ENCODE measurements at regions not wholly inside any gene's neighbourhood (a gene's known extent, or its start where the extent isn't known, plus 50 kb on each side); places are given as distances from the start of the nearest gene placed in this dataset.

DNA sequence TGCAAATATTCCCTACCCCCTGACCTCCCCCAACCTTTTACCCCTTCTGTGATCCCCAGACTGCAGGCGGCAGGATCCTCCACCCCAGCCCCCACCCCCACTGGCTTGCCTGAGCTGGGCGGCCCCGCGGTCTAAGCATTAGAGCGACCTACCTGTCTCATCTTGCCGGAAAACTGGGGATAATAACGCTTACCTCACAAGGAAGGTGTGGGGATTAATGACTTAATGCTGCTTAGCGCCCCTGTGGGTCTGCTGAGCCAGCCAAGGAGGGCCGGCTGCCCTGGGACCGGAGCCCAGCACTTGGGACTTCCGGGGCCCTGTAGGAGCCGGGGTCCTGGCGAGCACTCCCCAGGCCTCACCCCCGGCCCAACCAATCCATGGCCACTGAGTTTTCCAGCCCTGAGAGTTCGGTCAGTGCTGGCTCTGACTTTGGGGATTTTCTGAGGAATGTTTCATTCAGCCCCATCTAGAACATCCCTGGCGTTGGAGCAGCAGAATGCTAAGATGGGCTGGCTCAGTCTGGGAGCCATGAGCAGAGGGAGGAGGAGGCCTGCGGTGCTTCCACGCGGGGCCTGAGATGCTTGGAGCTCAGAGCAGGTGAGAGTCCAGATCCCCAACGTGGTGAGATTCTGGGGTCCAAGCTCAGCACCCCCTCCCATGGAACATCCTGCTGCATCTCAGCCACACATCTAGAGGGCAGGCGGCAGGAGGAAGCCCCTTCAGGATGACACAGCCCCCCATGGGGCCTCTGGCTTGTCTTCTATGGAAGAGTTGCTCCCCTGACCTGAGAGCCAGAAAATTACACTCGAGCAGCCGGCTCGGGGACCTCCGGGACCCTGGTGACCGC lies 97.9 kb downstream of the RIPK4 start:
- intact Hi-C loops (cut with DNase I) = no loop called here
- TF ChIP-seq, protein P1, sequence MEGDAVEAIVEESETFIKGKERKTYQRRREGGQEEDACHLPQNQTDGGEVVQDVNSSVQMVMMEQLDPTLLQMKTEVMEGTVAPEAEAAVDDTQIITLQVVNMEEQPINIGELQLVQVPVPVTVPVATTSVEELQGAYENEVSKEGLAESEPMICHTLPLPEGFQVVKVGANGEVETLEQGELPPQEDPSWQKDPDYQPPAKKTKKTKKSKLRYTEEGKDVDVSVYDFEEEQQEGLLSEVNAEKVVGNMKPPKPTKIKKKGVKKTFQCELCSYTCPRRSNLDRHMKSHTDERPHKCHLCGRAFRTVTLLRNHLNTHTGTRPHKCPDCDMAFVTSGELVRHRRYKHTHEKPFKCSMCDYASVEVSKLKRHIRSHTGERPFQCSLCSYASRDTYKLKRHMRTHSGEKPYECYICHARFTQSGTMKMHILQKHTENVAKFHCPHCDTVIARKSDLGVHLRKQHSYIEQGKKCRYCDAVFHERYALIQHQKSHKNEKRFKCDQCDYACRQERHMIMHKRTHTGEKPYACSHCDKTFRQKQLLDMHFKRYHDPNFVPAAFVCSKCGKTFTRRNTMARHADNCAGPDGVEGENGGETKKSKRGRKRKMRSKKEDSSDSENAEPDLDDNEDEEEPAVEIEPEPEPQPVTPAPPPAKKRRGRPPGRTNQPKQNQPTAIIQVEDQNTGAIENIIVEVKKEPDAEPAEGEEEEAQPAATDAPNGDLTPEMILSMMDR (IDR thresholded peaks at IDR 0.05) = no peak
- TF ChIP-seq POLR2A (IDR thresholded peaks at IDR 0.05) = no peak
- WGBS, 2 donors = 85 to 93% methylated on average over 10 to 22 of the region's 26 CpGs
- no peaks in the 10 kb centered on the region for H3K9me3 ChIP-seq
- no peaks in the 10 kb centered on the region for H3K4me1 ChIP-seq
- no peak overlapping the region for H3K27ac ChIP-seq
- DNase-seq = no peak
- no peaks in the 10 kb centered on the region for H3K27me3 ChIP-seq
- H3K4me3 ChIP-seq (replicated peaks in 1 of 3) = no peak overlapping the region
- H3K36me3 ChIP-seq = no peaks in the 10 kb centered on the region

DNA sequence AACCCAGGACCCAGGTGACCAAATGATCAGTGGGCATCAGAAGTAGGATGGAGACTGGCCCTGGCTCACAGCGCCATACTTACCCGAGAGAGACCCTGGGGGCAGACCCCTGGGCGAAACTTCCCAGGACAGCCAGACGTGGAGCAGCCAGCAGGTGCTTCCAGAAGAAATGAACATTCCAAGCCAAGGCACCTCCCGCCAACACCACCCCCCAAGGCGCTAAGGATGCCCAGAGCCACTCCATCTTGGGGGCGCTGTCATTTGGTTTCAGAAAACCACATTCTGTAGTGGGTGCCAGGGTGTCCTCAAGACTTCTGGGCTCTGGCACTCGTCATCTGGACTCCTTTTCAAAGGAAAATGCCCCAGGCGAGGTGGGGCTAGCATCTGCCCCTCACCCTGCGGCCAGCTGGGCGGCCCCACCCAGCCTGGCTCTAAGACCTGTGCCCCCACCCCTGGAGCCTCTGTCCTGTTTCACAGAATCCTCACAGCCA lies 98.8 kb downstream of the RIPK4 start:
- Histone ChIP-seq H3K27me3 (no peaks in the 10 kb centered on the region), H3K36me3 (no peaks in the 10 kb centered on the region), H3K4me3 (replicated peaks in 1 of 3) (no peak overlapping the region), H3K4me1 (no peaks in the 10 kb centered on the region), H3K9me3 (no peaks in the 10 kb centered on the region), H3K27ac (no peak overlapping the region)
- TF ChIP-seq POLR2A (IDR thresholded peaks at IDR 0.05) = no peak
- TF ChIP-seq, protein P1 (IDR thresholded peaks at IDR 0.05) = no peak
- no peak for DNase-seq
- intact Hi-C loops (cut with DNase I) = no loop called here
- 93 to 95% methylated on average over 4 to 9 of the region's 11 CpGs for WGBS, 2 donors

DNA sequence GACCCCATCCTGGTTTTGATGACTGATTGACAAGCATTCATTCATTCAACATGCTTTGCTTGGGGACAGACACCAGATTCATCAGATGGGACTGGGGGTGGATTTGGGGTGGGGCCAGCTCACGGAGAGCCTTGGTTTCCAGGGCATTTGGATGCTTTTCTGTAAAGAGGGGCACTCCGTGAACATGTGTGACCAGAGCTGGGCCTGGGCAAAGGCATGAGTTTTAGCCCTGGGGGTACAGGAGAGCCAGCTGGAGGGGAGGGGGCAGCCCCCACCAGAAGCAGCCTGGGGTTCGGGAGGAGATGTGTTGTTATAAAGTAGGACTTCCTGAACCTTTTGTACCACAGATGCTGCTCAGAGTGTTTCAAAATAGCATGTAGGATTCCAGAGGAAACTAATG lies 99.7 kb downstream of the RIPK4 start:
- no peak overlapping the region for H3K27ac ChIP-seq
- no peak overlapping the region for H3K4me3 ChIP-seq (replicated peaks in 1 of 3)
- intact Hi-C loops (cut with DNase I) = no loop called here
- H3K27me3 ChIP-seq = no peaks in the 10 kb centered on the region
- TF ChIP-seq POLR2A (IDR thresholded peaks at IDR 0.05) = no peak
- TF ChIP-seq, protein P1 (IDR thresholded peaks at IDR 0.05) = no peak
- no peaks in the 10 kb centered on the region for H3K4me1 ChIP-seq
- DNase-seq = no peak
- H3K36me3 ChIP-seq = no peaks in the 10 kb centered on the region
- WGBS, 2 donors = 82 to 95% methylated on average over 3 of the region's 3 CpGs
- H3K9me3 ChIP-seq = no peaks in the 10 kb centered on the region

DNA sequence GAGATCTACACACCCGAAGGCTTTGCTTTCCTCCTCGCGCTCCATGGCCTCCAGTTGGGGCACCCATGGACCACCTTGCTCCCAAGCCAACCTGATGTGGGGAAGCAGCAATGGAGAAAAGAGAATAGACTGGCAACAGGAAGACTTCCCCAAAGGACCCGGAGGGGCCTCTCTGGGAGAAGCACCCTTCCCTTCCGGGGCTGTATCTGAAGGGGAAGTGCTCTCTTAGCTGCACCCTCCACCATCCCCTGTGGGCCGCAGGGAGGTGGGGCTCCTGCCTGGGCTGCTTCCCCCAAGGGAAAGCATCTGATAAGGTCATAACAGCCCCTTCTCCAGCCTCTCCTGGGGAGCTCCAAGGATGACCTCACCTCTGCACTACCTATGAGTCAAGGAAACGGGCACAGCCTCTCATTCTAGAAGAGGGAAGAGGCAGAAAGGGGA lies 100.2 kb downstream of the RIPK4 start:
- Histone ChIP-seq H3K9me3 (no peaks in the 10 kb centered on the region), H3K27me3 (no peaks in the 10 kb centered on the region), H3K27ac (no peak overlapping the region), H3K4me3 (replicated peaks in 1 of 3) (no peak overlapping the region), H3K4me1 (no peaks in the 10 kb centered on the region), H3K36me3 (no peaks in the 10 kb centered on the region)
- intact Hi-C loops (cut with DNase I) = no loop called here
- DNase-seq = no peak
- WGBS, 2 donors = 71 to 73% methylated on average over 4 of the region's 7 CpGs
- TF ChIP-seq, protein P1 (IDR thresholded peaks at IDR 0.05) = no peak
- TF ChIP-seq POLR2A (IDR thresholded peaks at IDR 0.05) = no peak

All from thyroid gland (tissue), 4 donors.